Activated CD4-positive, alpha-beta T cell treated with anti-CD3 and anti-CD28 coated beads, Interleukin-2, Interleukin-4, amounts not matched to agents 100 ng/mL and 50 ng/mL, durations not matched to agents 16 hours and 8 hours (primary cell): ENCODE measurements at regions not wholly inside any gene's neighbourhood (a gene's known extent, or its start where the extent isn't known, plus 50 kb on each side); places are given as distances from the start of the nearest gene placed in this dataset.

Experiments
- DNase-seq: peaks from one replicate; pipeline ENCODE4 v3.0.0-alpha.2; 2020; ENCODE audit warnings: low spot score

DNA sequence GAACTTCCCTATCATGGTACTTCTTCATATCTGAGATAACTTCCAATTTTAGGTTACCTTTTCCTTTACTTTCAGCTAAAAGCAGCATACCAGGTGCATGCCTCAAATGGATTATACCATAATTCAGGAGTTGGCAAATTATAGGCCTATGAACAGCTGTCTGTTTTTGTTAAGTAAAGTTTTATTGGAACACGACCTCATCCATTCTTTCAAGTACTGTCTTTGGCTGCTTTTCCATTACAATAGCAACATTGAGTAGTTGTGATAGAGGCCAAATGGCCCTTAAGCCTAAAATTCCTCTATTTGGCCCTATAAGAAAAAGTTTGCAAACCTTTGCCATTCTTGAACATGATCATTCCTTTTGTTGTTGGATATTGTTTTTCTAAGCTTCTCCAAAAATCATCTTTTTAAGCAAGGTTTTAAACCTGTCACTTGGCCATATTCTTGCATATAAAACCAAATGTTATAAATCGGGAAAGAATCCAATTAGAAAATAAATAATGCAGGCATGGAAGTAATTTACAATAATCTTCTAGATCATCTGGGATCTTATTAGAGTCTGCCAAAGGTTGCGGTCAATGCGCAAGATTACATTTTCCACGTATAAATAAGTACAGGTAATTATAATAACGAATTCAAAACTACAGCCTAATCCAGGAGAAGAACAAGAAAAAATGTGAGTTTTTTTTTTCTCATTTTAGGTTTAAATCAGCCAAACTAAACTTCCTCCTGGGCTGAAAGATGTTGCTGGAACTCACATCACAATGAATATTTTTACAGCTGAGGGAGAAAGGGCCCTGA is 226.5 kb upstream of the ANKRD55 start:
- no peak for DNase-seq

DNA sequence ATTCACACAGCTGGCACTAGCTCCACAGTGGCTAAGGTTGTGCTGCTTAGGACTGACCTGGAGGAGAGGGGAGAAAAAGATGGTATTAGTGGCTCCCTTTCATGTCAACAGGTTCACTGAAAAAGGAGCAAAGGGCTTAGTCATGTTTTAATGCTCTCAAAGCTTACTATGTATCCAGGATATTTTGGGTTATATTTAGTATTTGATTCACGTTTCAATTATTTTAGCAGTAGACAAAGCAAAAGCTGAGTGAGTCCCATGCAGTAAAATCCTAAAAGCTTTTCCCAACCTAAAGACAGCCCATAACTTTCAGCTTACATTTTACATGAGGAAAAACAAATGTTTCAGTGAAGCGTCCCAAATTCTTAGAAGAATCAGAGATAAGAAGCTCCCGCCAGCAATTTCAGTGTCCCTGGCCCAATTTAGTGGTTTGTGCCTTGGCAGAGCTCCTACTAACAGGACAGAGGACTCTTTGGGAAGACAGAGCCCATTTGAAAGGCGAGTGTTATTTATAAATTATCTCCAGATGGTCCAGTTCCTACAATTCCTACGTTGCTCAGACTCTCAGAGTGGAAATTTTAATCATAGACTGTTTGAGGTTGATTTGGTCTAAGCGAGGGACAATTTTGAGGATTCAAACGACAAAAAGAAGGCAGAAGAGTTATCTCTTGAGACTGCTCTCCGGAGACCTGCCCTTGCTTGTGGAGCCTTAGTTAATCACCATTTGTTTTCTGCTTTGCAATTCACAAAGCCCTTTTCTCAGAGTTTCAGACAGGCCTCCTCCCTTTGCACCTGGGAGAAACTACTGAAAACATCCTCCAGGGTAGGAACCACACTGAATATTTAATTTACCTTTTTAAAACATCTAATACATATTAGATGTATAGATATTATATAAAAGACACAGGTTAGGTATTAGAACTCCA is 225.0 kb upstream of the ANKRD55 start:
- no peak for DNase-seq

DNA sequence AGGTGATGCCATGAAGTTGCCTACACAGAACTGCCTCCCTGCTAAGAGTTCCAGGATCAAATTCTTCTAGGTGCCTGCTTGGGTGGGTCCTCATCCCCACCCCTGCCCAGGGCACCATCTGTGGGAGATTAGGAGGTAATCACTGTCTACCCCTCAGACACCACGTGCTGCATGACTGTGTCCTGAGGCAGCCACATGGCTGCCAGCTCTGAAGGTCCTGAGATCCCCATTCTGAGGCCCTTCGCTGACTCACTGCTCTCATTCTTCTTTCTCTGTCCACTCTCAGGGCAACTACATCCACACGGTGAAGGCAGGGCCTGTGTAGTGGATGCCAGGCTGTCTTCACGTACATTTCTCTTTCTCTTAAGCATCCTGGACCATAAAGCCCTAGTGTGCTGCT is 222.9 kb upstream of the ANKRD55 start:
- DNase-seq: no peak

DNA sequence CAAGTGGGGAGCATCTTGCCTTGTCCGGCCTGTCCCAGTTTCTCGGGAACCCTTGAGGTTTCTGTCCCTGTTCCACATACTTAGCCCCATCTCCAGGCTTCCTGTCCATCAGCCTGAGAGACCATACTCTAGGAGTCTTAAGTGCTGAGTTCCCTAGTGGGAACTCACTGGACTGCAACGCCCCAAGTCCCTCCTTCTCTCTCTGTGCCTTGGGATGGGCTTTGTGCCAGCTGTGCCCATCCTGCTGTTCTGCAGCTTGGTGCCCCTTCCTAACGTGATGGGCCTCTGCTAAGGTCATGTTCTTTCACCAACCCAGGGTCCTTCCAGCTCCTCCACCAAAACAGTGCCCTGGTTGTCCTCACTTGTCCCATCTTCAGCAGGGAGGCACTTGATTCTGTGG is 222.3 kb upstream of the ANKRD55 start:
- no peak for DNase-seq

DNA sequence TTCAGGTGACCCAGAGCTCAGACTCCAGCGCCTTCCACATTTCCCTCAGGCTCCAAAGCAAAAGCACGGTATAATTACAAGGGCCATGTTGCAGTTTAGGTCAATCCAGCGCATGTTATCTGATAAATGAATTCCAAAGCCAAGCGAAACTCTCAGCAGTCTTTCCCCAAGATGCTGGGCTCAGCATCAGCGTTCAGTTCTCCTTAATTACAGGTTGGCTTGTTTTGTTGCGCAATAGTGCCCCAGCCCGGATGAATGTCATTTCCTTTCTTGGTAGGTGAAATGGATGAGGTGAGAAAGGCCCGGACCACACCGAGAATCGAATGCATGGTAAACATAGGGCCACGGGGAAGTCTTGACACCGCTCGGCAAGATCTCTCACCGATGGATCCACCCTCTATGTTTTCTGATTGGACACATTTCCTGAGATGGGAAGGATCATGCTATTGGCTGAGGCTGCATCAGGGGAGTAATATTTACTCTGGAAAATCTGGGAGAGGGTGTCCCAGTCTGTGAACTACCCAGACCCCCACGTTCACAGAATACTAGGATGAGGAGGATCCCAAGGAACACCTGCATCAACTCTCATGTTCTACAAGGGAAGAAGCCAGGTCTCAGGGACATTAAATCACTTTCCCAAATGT is 221.2 kb upstream of the ANKRD55 start:
- DNase-seq: no peak

DNA sequence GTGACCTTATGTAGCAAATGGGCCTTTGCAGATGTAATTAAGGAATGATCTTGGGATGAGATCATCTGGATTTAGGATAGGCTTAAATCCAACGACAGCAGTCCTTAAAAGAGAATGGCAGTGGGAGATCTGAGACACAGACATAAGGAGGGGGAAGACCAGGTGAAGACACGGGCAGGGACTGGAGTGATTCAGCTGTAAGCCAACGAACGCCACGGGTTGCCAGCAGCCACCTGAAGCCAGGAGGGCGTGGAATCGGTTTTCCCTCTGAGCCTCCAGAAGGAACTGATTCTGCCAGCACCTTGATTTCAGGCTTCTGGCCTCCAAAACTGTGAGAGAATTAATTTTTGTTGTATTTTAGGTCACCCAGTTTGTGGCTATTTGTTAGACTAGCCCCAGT is 218.6 kb upstream of the ANKRD55 start:
- DNase-seq: no peak

DNA sequence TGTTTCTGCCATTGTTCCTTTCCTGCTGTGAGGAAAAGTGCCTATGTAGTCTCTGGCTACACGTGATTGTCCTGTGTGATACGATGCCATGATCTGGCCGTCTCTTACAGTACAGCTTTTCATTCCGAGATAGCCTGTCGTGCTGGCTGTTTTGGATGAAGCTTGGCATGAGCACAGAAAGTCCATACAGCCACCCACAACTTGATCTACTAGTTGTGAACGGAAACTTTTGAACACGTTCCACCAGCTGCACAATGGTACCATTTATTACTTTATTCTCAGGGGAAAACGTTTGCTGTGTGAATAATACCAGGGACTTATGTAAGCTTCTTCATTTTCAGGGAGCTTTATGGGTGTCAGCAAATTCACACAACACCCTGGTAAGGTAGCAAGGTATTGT is 217.6 kb upstream of the ANKRD55 start:
- no peak for DNase-seq

DNA sequence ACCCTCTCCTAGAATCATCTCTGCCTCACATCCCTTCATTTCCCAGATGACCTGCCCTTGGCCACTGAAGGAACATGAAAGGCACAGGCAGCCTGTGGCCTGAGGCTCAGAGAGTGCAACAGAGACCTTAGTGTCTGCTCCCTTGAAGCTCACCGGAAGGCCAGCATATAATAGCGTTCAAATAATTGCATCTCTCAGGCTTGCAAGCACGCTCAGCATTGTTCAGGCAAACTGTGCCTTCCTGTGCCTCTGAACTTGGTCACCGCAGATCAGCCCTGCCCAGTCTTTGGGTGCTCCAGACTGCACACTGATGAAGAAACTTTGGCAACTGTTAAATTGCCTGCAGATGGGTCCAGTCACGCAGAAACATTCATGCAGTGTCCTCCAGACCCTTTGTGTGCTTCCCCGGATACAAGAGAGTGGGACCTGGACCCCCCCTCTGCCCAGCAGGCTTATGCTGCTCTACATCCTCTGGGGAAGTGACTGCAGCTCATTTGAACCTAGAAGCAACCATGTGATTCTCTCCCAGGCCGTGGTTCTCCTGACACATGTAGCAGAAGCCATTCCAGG is 216.0 kb upstream of the ANKRD55 start:
- no peak for DNase-seq

DNA sequence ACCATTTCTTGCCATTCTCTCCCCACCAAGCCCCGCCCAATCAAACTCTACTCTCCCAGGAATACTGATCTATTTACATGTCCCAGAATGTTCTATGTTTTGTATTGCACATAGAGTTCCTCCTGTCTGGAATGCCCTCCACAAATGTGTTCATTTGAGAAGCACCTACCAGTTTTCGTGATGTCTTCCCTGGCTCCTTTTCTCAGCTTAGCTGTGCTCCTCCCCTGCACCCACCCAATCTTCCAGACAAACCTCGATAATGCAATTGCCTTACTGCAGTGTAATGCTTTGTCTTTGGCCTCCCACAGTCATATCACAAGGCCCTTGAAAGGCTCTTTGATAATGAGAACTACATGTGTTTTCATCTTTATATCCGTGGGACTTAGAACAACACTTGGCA is 214.5 kb upstream of the ANKRD55 start:
- no peak for DNase-seq

DNA sequence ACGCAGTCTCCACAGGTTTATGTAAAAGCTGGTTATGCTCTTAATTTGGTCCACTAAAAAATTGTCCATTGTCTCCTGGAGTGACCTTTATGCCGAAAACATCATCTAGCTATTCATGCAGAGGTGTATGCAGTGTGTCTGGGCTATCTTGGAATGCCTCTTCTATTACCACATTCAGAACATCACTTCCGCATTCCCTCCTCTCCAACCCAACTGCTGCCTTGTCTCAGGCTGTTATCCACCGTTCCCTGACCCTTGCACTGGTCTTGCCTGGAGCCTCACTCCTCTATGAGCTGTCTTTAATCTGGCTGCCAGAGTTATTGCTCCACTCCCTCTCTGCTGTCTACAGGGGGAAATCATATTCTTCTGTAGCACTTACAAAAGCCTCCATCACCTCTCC is 214.1 kb upstream of the ANKRD55 start:
- DNase-seq: no peak

DNA sequence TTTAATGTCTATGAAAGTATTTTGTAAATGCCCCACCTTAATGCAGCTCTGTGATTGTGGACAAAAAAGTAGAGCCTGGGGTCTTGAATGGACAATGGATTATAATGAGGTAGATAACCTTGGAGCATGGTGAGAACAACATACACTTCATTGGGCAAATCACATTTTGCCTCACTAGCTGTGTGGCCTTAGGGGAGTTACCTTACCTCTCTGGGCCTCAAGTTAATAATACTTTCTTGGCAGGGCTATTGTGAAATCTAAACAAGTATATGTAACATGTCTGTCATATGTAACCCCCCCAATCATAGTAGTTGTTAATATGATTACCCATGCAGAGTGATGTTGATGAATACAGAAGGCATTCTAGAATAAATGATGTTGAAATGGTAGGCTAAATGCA is 213.6 kb upstream of the ANKRD55 start:
- DNase-seq: no peak

DNA sequence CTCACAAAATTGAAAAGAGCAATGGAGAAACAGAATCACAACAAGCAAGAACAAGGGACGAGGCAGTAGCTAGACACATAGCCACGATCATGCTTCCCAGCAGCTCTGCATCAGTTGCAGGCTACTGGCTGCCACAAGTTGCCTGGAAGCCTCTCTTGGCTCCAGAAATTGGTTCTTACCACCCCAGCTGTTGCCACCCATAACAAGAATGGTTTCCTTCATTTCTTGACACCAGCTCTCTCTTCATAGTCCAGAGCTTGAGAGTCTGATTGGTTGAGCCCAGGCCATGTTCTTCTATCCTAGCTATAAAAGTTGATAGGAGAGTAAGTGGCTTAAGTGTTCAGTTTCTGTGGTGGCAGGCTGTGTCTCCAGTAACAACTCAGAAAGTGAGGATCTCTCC is 210.7 kb upstream of the ANKRD55 start:
- no peak for DNase-seq

DNA sequence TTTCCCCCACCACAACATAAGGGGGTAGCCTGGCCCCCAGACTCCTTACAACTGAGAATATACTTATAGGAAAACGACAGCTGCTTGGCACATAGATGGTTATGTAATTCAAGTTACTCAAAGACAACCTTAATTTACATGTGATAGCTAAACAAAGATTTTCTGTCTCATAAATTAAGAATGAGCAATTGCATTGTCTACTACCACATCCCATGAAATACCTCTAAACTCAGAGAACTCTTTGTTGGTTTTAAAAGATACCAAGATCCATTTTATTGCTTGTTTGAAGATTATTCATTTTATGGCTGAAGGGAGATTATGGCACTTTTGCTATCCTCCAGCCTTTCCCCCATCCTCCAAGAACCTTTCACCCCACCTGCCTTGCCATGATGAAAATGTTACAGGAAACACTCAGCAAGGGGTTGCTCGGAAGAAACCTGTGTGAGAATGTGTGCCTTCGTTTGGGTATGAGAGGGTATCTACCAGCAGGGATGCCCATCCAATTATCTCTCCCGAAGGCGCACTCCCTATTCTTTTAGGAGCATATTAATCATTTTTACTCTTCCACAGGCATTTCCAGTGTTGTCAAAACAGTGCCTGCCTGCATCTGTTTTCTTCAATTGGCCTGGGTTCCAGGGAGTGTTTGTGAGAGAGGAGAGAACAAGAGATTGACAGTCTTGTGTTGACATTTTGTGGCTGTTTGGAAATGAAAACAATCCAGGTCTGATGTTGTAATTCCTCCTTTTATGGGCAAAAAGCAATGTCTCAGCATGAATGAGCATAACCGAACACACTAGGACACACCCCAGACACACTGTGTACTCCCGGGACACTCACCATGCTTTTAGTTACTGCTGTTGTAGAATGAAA is 208.0 kb upstream of the ANKRD55 start:
- no peak for DNase-seq

DNA sequence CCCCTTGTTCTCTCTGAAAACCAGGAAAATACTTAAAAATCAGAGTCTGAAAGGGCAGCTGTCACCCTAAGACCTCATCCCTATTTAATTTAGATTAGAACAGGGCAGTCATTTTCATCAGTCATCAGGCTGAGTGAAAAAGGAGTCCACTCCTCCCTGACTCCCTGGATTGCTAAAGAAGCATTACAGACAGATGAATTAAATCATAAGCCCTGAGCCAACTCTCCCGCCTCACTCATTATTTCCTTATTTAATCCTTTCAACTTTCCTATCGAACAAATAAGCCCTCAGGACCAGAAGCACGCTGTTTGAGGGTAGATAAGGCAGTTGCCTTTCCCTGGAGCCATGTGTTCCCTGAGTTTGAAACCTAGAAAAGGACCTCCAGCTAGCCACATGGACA is 201.9 kb upstream of the ANKRD55 start:
- no peak for DNase-seq

DNA sequence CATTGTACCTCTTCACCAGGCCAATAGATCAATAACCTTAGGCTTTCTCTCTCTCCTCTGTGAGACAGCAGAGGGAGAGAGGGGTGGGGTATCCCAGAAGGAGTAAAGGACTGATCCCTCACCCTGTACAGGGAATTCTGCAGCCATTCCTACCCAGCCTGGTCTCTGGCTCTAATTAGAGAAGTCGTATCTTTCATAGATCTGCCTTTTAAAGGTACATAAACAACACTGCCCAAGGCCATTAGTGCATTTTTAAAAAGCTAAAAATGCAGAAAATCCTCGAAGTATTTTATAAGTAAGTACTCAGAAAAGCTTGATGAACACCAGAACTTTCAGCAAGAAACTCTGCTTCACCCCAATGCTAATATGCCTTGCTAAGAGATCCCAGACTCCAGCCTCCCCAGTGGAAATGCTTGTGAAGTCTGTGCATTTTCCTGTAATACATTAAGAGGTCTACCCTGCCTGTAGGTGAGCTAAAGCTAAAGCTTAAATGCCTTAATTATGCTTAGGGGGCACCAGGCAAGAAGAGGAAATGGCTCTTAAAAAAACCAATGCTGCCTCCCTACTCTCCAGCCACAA is 200.0 kb upstream of the ANKRD55 start:
- DNase-seq: no peak

DNA sequence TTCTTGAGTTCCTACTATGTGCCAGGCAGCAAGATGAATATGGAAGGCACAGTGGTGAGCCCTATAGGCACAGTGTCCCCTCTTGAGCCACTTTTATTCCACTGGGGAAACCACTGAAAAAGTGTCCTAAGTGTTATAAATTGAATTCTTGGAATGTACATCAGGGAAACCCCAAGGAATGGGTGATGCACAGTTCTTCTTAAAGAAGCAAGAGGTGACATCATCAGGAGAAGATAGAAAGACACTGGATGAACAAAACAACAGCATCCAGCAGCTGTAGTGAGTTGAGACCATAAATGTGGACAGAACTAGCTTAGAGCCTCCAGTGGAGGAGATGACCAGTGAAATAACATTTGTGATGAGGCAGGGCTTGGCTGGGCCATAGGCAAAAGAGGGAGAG is 199.2 kb upstream of the ANKRD55 start:
- DNase-seq: no peak

DNA sequence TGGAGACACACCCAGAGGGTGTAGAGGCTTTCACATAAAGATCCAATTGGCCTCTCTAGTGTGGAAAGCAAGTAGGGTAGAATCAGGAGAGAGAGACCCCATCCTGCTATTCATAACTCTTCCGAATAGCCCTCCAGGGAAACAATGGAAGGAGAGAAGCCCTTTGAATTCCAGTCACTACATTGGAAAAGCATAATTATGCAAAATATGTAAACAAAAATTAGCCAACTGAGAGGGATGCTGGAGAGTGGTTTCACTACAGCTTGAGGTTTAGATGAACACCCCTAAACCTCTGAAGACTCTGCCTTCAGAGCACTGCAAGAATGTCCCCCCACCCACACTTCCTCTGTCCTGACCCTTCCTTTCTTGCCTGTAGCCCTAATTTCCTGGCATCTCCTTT is 197.3 kb upstream of the ANKRD55 start:
- DNase-seq: no peak

DNA sequence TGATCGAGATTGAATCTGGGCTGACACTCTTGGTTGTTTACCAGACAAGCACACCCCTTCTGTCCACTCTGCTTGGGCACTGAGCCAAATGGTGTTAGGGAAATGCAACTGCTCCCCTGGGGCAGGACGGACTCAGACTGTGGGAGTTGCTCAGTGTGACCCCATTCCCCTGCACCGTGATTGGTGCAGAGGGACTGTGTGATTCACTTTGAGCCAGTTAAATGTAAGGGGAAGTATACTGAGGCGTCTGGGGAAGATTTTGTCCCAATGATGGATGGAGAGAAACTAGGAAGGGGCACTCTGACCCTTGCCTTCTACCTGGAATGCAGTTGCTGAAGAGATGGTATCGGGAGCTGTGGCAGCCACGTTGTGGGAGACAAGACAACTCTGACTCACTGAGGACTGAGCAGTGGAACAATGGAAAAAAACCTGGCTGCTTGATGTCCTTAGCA is 196.0 kb upstream of the ANKRD55 start:
- no peak for DNase-seq

DNA sequence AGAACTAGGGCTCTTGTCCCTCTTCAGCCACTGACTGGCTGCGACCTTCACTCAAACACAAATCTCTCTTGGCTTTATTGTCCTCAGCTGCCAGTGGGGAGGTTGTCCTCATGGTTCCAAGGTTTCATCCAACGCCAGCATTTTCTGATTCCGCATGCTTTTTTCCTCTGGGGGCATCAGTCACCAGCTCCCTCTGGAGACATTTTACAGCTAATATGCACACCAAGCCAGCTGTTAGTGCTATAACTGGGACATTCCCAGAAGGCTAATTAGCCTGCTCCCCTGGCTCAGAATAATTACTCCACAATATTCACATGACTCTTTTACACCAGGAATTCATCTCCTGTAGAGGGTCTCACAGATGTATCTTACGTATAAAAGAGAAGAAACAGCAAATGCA is 193.6 kb upstream of the ANKRD55 start:
- DNase-seq: no peak

DNA sequence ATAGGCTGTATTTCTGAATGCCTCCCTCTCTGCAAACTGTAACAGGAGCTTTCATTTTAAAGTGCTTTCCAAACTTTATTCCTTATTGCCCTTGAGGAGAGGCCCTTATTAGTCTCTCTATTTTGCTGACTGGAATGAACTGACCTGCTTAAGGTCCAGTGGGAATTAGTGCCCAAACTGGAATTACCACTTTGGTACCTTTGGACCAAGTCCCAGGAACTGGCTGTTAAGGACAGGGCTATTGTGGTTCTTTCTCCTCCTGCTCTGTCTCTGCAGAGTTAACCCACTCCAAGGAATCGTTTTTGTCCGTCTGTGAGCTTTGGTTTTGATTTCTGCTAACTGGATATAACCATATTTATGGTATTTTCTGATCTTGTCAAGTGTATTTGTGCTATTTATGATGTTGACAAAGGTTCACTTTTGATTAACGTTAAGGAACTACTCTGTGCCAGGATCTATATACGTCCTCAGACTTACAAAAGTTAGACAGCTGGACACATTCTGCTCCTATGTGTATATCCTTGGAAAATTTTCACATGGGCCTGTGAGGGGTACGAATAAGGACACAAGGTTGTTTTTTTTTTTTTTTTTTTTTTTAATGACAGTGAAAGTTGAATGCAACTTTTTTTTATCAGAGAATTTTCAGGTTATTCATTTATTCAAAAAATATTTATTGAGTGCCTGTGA is 189.1 kb upstream of the ANKRD55 start:
- DNase-seq: no peak
